Smooth muscle cell (in vitro differentiated cells): ENCODE measurements at regions not wholly inside any gene's neighbourhood (a gene's known extent, or its start where the extent isn't known, plus 50 kb on each side); places are given as distances from the start of the nearest gene placed in this dataset.

ENCODE experiments used
- DNase-seq: peaks from one replicate; lab custom pipeline; 2025; ENCODE audit not compliant: unreplicated experiment; lab: John Stamatoyannopoulos, UW
- H2AFZ ChIP-seq: fragments of 200-600 bp; sonication (generic); 2 replicates; pipeline ENCODE4 v1.6.0; 2016; ENCODE audit warnings: antibody characterized with exemption, low read depth, mild to moderate bottlenecking
- H3F3A ChIP-seq: fragments of 200-600 bp; sonication (generic); 2 replicates; pipeline ENCODE4 v1.6.0; 2017; ENCODE audit warnings: antibody characterized with exemption, low read depth
- H3K27ac ChIP-seq: fragments of 200-600 bp; sonication (generic); 2 replicates; pipeline ENCODE4 v1.5.1; 2016; ENCODE audit warnings: low read depth, mild to moderate bottlenecking
- H3K27me3 ChIP-seq: fragments of 200-600 bp; sonication (generic); 2 replicates; pipeline ENCODE4 v1.6.1; 2016; ENCODE audit warnings: low read depth, mild to moderate bottlenecking
- H3K36me3 ChIP-seq: fragments of 200-600 bp; sonication (generic); 2 replicates; pipeline ENCODE4 v1.5.1; 2016; ENCODE audit warnings: low read depth
- H3K4me1 ChIP-seq: fragments of 200-600 bp; sonication (generic); 2 replicates; pipeline ENCODE4 v1.5.1; 2016; ENCODE audit warnings: low read depth
- H3K4me2 ChIP-seq: fragments of 200-600 bp; sonication (generic); 2 replicates; pipeline ENCODE4 v1.6.0; 2016; ENCODE audit warnings: mild to moderate bottlenecking
- H3K4me3 ChIP-seq: fragments of 200-600 bp; sonication (generic); 2 replicates; pipeline ENCODE4 v1.5.1; 2016; ENCODE audit warnings: mild to moderate bottlenecking
- H3K79me2 ChIP-seq: fragments of 200-600 bp; sonication (generic); 2 replicates; pipeline ENCODE4 v1.6.0; 2016; ENCODE audit warnings: low read depth, mild to moderate bottlenecking
- H3K9ac ChIP-seq: fragments of 200-600 bp; sonication (generic); 2 replicates; pipeline ENCODE4 v1.6.0; 2016; ENCODE audit warnings: low read depth
- H3K9me3 ChIP-seq: fragments of 200-600 bp; sonication (generic); replicated peaks from 2 replicates; pipeline ENCODE4 v1.5.1; 2016; ENCODE audit warnings: low read depth
- H4K20me1 ChIP-seq: fragments of 200-600 bp; sonication (generic); 2 replicates; pipeline ENCODE4 v1.6.0; 2016; ENCODE audit warnings: low read depth
- WGBS: methylation state at CpG from one replicate; pipeline ENCODE4 v1.1.7; 2016; ENCODE audit warnings: low lambda C conversion rate; 5-methylcytosine and 5-hydroxymethylcytosine counted together
- TF ChIP-seq, protein P1 (sequence below): fragments of 200-600 bp; sonication (generic); IDR thresholded peaks from 2 replicates; pipeline ENCODE4 v1.5.1; 2017; ENCODE audit warnings: borderline replicate concordance, mild to moderate bottlenecking, antibody characterized with exemption; ENCODE audit not compliant: insufficient read depth, poor library complexity, severe bottlenecking

DNA sequence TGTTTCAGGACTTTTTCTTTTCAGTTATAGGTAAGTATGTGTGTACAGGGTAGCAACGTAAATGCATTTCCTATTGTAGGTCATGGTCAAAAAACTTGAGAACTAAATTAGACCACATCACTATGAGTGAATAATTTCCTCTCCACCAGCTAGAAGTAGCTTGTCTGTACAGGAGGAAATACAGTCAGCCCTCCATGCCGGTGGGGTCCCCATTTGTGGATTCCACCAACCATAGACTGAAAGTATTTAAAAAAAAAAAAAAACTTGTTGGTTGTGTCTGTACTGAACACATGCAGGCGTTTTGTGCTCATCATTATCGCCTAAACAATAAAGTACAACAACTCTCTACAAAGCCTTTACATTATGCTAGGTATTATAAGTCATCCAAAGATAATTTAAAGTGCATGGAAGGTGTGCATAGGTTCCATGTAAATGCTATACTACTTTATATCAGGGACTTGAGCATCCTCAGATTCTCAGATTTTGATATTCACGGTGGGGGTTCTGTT lies 94.2 kb upstream of the NDUFV2 start:
- H3K36me3 ChIP-seq, result no peaks in the 10 kb centered on the region
- H3K9me3 ChIP-seq, result no peaks in the 10 kb centered on the region
- no peak overlapping the region for H3K4me2 ChIP-seq
- WGBS, result 89% methylated on average over 5 of the region's 5 CpGs
- H3K4me3 ChIP-seq, result no peak overlapping the region
- H3K79me2 ChIP-seq, result no peaks in the 10 kb centered on the region
- H4K20me1 ChIP-seq, result no peaks in the 10 kb centered on the region
- no peak overlapping the region for H3K27ac ChIP-seq
- no peaks in the 10 kb centered on the region for H3K4me1 ChIP-seq
- no peak for DNase-seq
- H3K27me3 ChIP-seq, result no peaks in the 10 kb centered on the region
- no peak overlapping the region for H3K9ac ChIP-seq
- no peak overlapping the region for H2AFZ ChIP-seq
- TF ChIP-seq, protein P1, sequence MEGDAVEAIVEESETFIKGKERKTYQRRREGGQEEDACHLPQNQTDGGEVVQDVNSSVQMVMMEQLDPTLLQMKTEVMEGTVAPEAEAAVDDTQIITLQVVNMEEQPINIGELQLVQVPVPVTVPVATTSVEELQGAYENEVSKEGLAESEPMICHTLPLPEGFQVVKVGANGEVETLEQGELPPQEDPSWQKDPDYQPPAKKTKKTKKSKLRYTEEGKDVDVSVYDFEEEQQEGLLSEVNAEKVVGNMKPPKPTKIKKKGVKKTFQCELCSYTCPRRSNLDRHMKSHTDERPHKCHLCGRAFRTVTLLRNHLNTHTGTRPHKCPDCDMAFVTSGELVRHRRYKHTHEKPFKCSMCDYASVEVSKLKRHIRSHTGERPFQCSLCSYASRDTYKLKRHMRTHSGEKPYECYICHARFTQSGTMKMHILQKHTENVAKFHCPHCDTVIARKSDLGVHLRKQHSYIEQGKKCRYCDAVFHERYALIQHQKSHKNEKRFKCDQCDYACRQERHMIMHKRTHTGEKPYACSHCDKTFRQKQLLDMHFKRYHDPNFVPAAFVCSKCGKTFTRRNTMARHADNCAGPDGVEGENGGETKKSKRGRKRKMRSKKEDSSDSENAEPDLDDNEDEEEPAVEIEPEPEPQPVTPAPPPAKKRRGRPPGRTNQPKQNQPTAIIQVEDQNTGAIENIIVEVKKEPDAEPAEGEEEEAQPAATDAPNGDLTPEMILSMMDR, result no peak
- H3F3A ChIP-seq, result no peaks in the 10 kb centered on the region

GRCh38 chr18:9008709-9009635 lies 93.5 kb upstream of the NDUFV2 start:
- 83% methylated on average over 19 of the region's 19 CpGs for WGBS
- no peak overlapping the region for H3K9ac ChIP-seq
- H3K36me3 ChIP-seq, result no peaks in the 10 kb centered on the region
- no peak overlapping the region for H3K4me2 ChIP-seq
- no peaks in the 10 kb centered on the region for H3K27me3 ChIP-seq
- no peaks in the 10 kb centered on the region for H3F3A ChIP-seq
- no peaks in the 10 kb centered on the region for H3K9me3 ChIP-seq
- H3K4me1 ChIP-seq, result no peaks in the 10 kb centered on the region
- no peak for DNase-seq
- no peak overlapping the region for H2AFZ ChIP-seq
- no peaks in the 10 kb centered on the region for H3K79me2 ChIP-seq
- H4K20me1 ChIP-seq, result no peaks in the 10 kb centered on the region
- H3K27ac ChIP-seq, result no peak overlapping the region
- TF ChIP-seq, protein P1, result no peak
- no peak overlapping the region for H3K4me3 ChIP-seq

GRCh38 chr18:9009703-9010488 lies 92.6 kb upstream of the NDUFV2 start:
- no peak overlapping the region for H3K4me3 ChIP-seq
- TF ChIP-seq, protein P1, result no peak
- no peaks in the 10 kb centered on the region for H4K20me1 ChIP-seq

More at GRCh38 chr18:9009703-9010488, 92.6 kb upstream of the NDUFV2 start:
- Histone ChIP-seq H2AFZ (no peak overlapping the region), H3K4me2 (no peak overlapping the region), H3K27me3 (no peaks in the 10 kb centered on the region), H3K9ac (no peak overlapping the region), H3K27ac (no peak overlapping the region), H3K36me3 (no peaks in the 10 kb centered on the region), H3K79me2 (no peaks in the 10 kb centered on the region), H3F3A (no peaks in the 10 kb centered on the region), H3K4me1 (no peaks in the 10 kb centered on the region), H3K9me3 (no peaks in the 10 kb centered on the region)
- DNase-seq, result no peak
- 95% methylated on average over 7 of the region's 7 CpGs for WGBS
